H1 (cell line): ENCODE measurements at regions not wholly inside any gene's neighbourhood (a gene's known extent, or its start where the extent isn't known, plus 50 kb on each side); places are given as distances from the start of the nearest gene placed in this dataset.

Experiments
- CTCF ChIA-PET: fragments of 300-600 bp; sonication (Branson Sonifier 250); formaldehyde crosslinking; loops from one replicate; lab custom pipeline; 2021; ENCODE audit not compliant: partially characterized antibody; lab: Charles Lee
- POLR2A ChIA-PET: fragments of 300-600 bp; sonication (Branson Sonifier 250); formaldehyde crosslinking; loops from one replicate; lab custom pipeline; 2021; ENCODE audit warnings: inconsistent platforms; ENCODE audit not compliant: partially characterized antibody; lab: Charles Lee
- DNase-seq, 2 experiments: peaks; one replicate each; pipeline versions ENCODE4 v3.0.0 to v3.0.0-alpha.2; 2010 to 2022; ENCODE audit warnings: low spot score in 2 of 2, low read depth in 1 of 2, mixed read lengths in 1 of 2
- FAIRE-seq: peaks from 2 replicates; lab custom pipeline; 2011; peaks lifted over from hg19 to GRCh38; lab: Jason Lieb, UNC
- H2AFZ ChIP-seq: 2 replicates; pipeline ENCODE4 v1.8.1; 2012; ENCODE audit warnings: low read length, inconsistent platforms
- H2AK5ac ChIP-seq: 2 replicates; pipeline ENCODE4 v1.6.1; 2013; ENCODE audit warnings: low read depth, low read length
- H2BK120ac ChIP-seq: replicated peaks from 2 replicates; pipeline ENCODE3; 2013; ENCODE audit warnings: low read depth, low read length, inconsistent platforms
- H2BK12ac ChIP-seq: 2 replicates; pipeline ENCODE4 v1.6.1; 2013; ENCODE audit warnings: low read depth, low read length
- H2BK15ac ChIP-seq: 2 replicates; pipeline ENCODE4 v1.6.1; 2013; ENCODE audit warnings: low read length
- H2BK20ac ChIP-seq: 2 replicates; pipeline ENCODE4 v1.6.1; 2013; ENCODE audit warnings: low read length
- H2BK5ac ChIP-seq: 2 replicates; pipeline ENCODE4 v1.6.1; 2013; ENCODE audit warnings: low read depth, low read length
- H3K14ac ChIP-seq: 2 replicates; pipeline ENCODE4 v1.6.1; 2013; ENCODE audit warnings: inconsistent platforms; ENCODE audit not compliant: insufficient read length
- H3K18ac ChIP-seq: 2 replicates; pipeline ENCODE4 v1.6.1; 2013; ENCODE audit warnings: low read length; ENCODE audit errors: extremely low read depth
- H3K23ac ChIP-seq: 2 replicates; pipeline ENCODE4 v1.6.1; 2013; ENCODE audit warnings: inconsistent platforms; ENCODE audit not compliant: insufficient read length
- H3K23me2 ChIP-seq: 2 replicates; pipeline ENCODE4 v1.6.1; 2013; ENCODE audit warnings: low read depth, low read length
- H3K27ac ChIP-seq: 2 replicates; pipeline ENCODE4 v1.6.1; 2011; ENCODE audit warnings: low read depth, low read length, inconsistent platforms
- H3K27me3 ChIP-seq, 4 experiments: replicated peaks in 1 of 4; 1 replicate in 1 of 4; 2 replicates in 3 of 4; pipeline versions ENCODE4 v1.6.1 to v1.8.1; 2011 to 2013; ENCODE audit warnings: low read length in 3 of 4, mild to moderate bottlenecking in 3 of 4, inconsistent platforms in 2 of 4, mixed read lengths in 2 of 4, moderate library complexity in 1 of 4; ENCODE audit not compliant: control insufficient read depth in 3 of 4, insufficient read depth in 3 of 4; ENCODE audit errors: extremely low read depth in 1 of 4
- H3K36me3 ChIP-seq, 4 experiments: 2 replicates each; pipeline versions ENCODE4 v1.6.1 to v1.8.1; 2011 to 2013; ENCODE audit warnings: mild to moderate bottlenecking in 4 of 4, low read length in 3 of 4, moderate library complexity in 2 of 4, control low read depth in 1 of 4, inconsistent platforms in 1 of 4; ENCODE audit not compliant: insufficient read depth in 4 of 4, control insufficient read depth in 2 of 4
- H3K4ac ChIP-seq: replicated peaks from 2 replicates; pipeline ENCODE3; 2013; ENCODE audit warnings: low read length, low read depth, mixed read lengths, inconsistent platforms; ENCODE audit not compliant: insufficient read length
- H3K4me1 ChIP-seq, 4 experiments: replicated peaks in 1 of 4; 1 replicate in 1 of 4; 2 replicates in 3 of 4; pipeline versions ENCODE4 v1.6.1 to v1.8.1; 2011 to 2013; ENCODE audit warnings: low read length in 3 of 4, inconsistent platforms in 2 of 4, mixed read lengths in 1 of 4; ENCODE audit not compliant: insufficient read depth in 4 of 4, control insufficient read depth in 3 of 4
- H3K4me2 ChIP-seq, 2 experiments: 2 replicates each; pipeline versions ENCODE4 v1.6.1 to v1.8.1; 2011 to 2013; ENCODE audit warnings: low read depth in 2 of 2, low read length in 2 of 2, control low read depth in 1 of 2, inconsistent platforms in 1 of 2, mild to moderate bottlenecking in 1 of 2; ENCODE audit not compliant: insufficient read depth in 1 of 2
- H3K4me3 ChIP-seq, 4 experiments: fragments of 200-600, 300-600 bp in 1 of 4; sonication (generic), shearing (Covaris generic), sonication (Bioruptor Twin) in 1 of 4; 2 replicates each; pipeline versions ENCODE4 v1.5.1 to v1.8.1; 2011 to 2016; ENCODE audit warnings: low read length in 4 of 4, low read depth in 3 of 4, control low read depth in 2 of 4, inconsistent platforms in 2 of 4, mild to moderate bottlenecking in 2 of 4, mixed read lengths in 1 of 4, moderate library complexity in 1 of 4; ENCODE audit not compliant: insufficient read depth in 2 of 4; ENCODE audit errors: extremely low read depth in 1 of 4
- H3K56ac ChIP-seq: replicated peaks from 2 replicates; pipeline ENCODE3; 2013; ENCODE audit warnings: low read depth, mild to moderate bottlenecking, mixed read lengths, low read length, inconsistent platforms; ENCODE audit not compliant: insufficient read length
- H3K79me1 ChIP-seq: 2 replicates; pipeline ENCODE4 v1.6.1; 2013; ENCODE audit warnings: low read depth, low read length, control low read depth
- H3K79me2 ChIP-seq, 2 experiments: 2 replicates each; pipeline versions ENCODE4 v1.6.1 to v1.8.1; 2012 to 2013; ENCODE audit warnings: low read length in 2 of 2, mild to moderate bottlenecking in 2 of 2, inconsistent platforms in 1 of 2; ENCODE audit not compliant: insufficient read depth in 2 of 2, control insufficient read depth in 1 of 2
- H3K9ac ChIP-seq, 4 experiments: replicated peaks in 1 of 4; 1 replicate in 1 of 4; 2 replicates in 3 of 4; pipeline versions ENCODE4 v1.6.1 to v1.8.1; 2011 to 2013; ENCODE audit warnings: low read depth in 3 of 4, low read length in 3 of 4, control low read depth in 2 of 4, mild to moderate bottlenecking in 2 of 4, moderate library complexity in 2 of 4, inconsistent platforms in 1 of 4; ENCODE audit errors: extremely low read depth in 1 of 4
- H3K9me3 ChIP-seq, 2 experiments: 2 replicates each; pipeline versions ENCODE4 v1.6.1 to v1.8.1; 2012 to 2013; ENCODE audit warnings: mild to moderate bottlenecking in 2 of 2, moderate library complexity in 2 of 2, control low read depth in 1 of 2, inconsistent platforms in 1 of 2, low read depth in 1 of 2, low read length in 1 of 2, mixed read lengths in 1 of 2; ENCODE audit not compliant: insufficient read depth in 2 of 2
- H4K20me1 ChIP-seq, 2 experiments: replicated peaks in 1 of 2; 2 replicates each; pipeline versions ENCODE3 to v1.8.1; 2011 to 2013; ENCODE audit warnings: inconsistent platforms in 2 of 2, low read length in 2 of 2, mild to moderate bottlenecking in 1 of 2; ENCODE audit not compliant: insufficient read depth in 2 of 2, control insufficient read depth in 1 of 2
- H4K5ac ChIP-seq: 2 replicates; pipeline ENCODE4 v1.6.1; 2013; ENCODE audit warnings: low read length, low read depth, mixed read lengths, inconsistent platforms; ENCODE audit not compliant: insufficient read length
- H4K8ac ChIP-seq: 2 replicates; pipeline ENCODE4 v1.8.0; 2013; ENCODE audit warnings: mild to moderate bottlenecking, moderate library complexity, low read length, inconsistent platforms; ENCODE audit not compliant: insufficient read depth; ENCODE audit errors: extremely low read depth
- H4K91ac ChIP-seq: replicated peaks from 2 replicates; pipeline ENCODE3; 2013; ENCODE audit warnings: low read length, mixed read lengths, inconsistent platforms; ENCODE audit not compliant: insufficient read length
- BRCA1 ChIP-seq: IDR thresholded peaks from 2 replicates; pipeline ENCODE4 v1.6.1; 2012; ENCODE audit warnings: low read depth, low read length, improper control_type of control experiment
- E2F6 ChIP-seq: IDR thresholded peaks from 2 replicates; pipeline ENCODE4 v1.6.1; 2012; ENCODE audit warnings: inconsistent platforms
- EGR1 ChIP-seq: IDR thresholded peaks from 2 replicates; pipeline ENCODE4 v1.6.1; 2011; ENCODE audit warnings: low read depth, low read length, borderline replicate concordance
- FOSL1 ChIP-seq: IDR thresholded peaks from 2 replicates; pipeline ENCODE4 v1.6.1; 2011; ENCODE audit warnings: mild to moderate bottlenecking, low read depth, low read length, moderate library complexity; ENCODE audit not compliant: insufficient read depth
- KDM1A ChIP-seq: fragments of 200-600, 300-600 bp; sonication (generic); IDR thresholded peaks from 2 replicates; pipeline ENCODE4 v1.7.1; 2016; ENCODE audit warnings: mild to moderate bottlenecking, low read length, borderline replicate concordance
- POLR2A ChIP-seq, 2 experiments: IDR thresholded peaks; 1 replicate in 1 of 2; 2 replicates in 1 of 2; pipeline ENCODE4 v1.6.1; 2011; ENCODE audit warnings: low read depth in 2 of 2, low read length in 2 of 2, mild to moderate bottlenecking in 2 of 2; ENCODE audit errors: control extremely low read depth in 1 of 2
- RNF2 ChIP-seq: fragments of 200-900, 300-1000 bp; sonication (generic); IDR thresholded peaks from 2 replicates; pipeline ENCODE4 v1.7.1; 2016; ENCODE audit warnings: borderline replicate concordance, low read depth, mild to moderate bottlenecking, antibody characterized with exemption, low read length; ENCODE audit not compliant: poor library complexity, severe bottlenecking; ENCODE audit errors: missing control alignments
- SAP30 ChIP-seq: fragments of 300-600 bp; sonication (generic); IDR thresholded peaks from 2 replicates; pipeline ENCODE4 v1.7.1; 2012; ENCODE audit warnings: low read length, moderate library complexity, mild to moderate bottlenecking, inconsistent platforms; ENCODE audit not compliant: insufficient read depth, insufficient replicate concordance
- SIN3A ChIP-seq, 2 experiments: IDR thresholded peaks in 1 of 2; conservative IDR thresholded peaks in 1 of 2; 2 replicates each; pipeline ENCODE4 v1.6.1; 2011 to 2012; ENCODE audit warnings: low read length in 2 of 2, improper control_type of control experiment in 1 of 2, low read depth in 1 of 2, mild to moderate bottlenecking in 1 of 2
- SIRT6 ChIP-seq: IDR thresholded peaks from one replicate; pipeline ENCODE4 v1.7.1; 2012; ENCODE audit warnings: low read length, inconsistent platforms
- SP4 ChIP-seq: IDR thresholded peaks from 2 replicates; pipeline ENCODE4 v1.6.1; 2012; ENCODE audit warnings: low read length, inconsistent platforms
- TCF12 ChIP-seq: IDR thresholded peaks from 2 replicates; pipeline ENCODE4 v1.6.1; 2011; ENCODE audit warnings: low read depth, mild to moderate bottlenecking, low read length
- USF2 ChIP-seq: IDR thresholded peaks from 2 replicates; pipeline ENCODE4 v1.6.1; 2011; ENCODE audit warnings: low read length, improper control_type of control experiment
- ZNF274 ChIP-seq: IDR thresholded peaks from 2 replicates; pipeline ENCODE4 v1.7.0; 2012; ENCODE audit warnings: low read length, borderline replicate concordance; ENCODE audit errors: extremely low read depth

GRCh38 chr1:169043823-169044222 lies 62.7 kb upstream of the ATP1B1 start:
- Histone ChIP-seq H2BK15ac (no peak overlapping the region), H2AK5ac (no peak overlapping the region), H3K18ac (no peak overlapping the region), H3K4ac (no peak overlapping the region), H3K9ac (no peak overlapping the region), H3K23ac (no peak overlapping the region), H3K56ac (no peak overlapping the region), H3K27me3 (no peaks in the 10 kb centered on the region), H3K27ac (no peak overlapping the region), H3K4me1 (no peaks in the 10 kb centered on the region), H2BK20ac (no peak overlapping the region), H3K4me3 (no peak overlapping the region), H2BK5ac (no peak overlapping the region), H3K9me3 (no peaks in the 10 kb centered on the region), H2AFZ (no peak overlapping the region), H3K23me2 (no peaks in the 10 kb centered on the region), H3K79me1 (no peaks in the 10 kb centered on the region), H2BK120ac (no peak overlapping the region), H4K91ac (no peak overlapping the region), H2BK12ac (no peak overlapping the region), H3K4me2 (no peak overlapping the region), H3K79me2 (no peaks in the 10 kb centered on the region), H4K5ac (no peak overlapping the region), H4K20me1 (no peaks in the 10 kb centered on the region), H4K8ac (no peak overlapping the region), H3K14ac (no peak overlapping the region), H3K36me3 (no peaks in the 10 kb centered on the region)
- ChIA-PET CTCF (interaction anchor here (0.6 kb wide), 1 partner anchor 52 kb away, joined by 3 read pairs; no protein-coding TSS in a partner anchor), POLR2A (no interaction called here)
- DNase-seq (no peak), FAIRE-seq (no peak)
- TF ChIP-seq SAP30 (no peak), USF2 (no peak), TCF12 (no peak), KDM1A (no peak), FOSL1 (no peak), SP4 (no peak), POLR2A (IDR thresholded peaks at IDR 0.05; ENCODE audit: control extremely low read depth in 1 of 2, low read depth in 2 of 2, low read length in 2 of 2) (no peak), ZNF274 (no peak), RNF2 (no peak), E2F6 (no peak), SIN3A (conservative IDR thresholded peaks at IDR 0.05 in 1 of 2, IDR thresholded peaks at IDR 0.05 in 1 of 2; ENCODE audit: low read depth in 1 of 2, low read length in 2 of 2) (no peak), BRCA1 (no peak), SIRT6 (no peak), EGR1 (no peak)
